OCI-LY7 (cell line): ENCODE measurements at regions not wholly inside any gene's neighbourhood (a gene's known extent, or its start where the extent isn't known, plus 50 kb on each side); places are given as distances from the start of the nearest gene placed in this dataset.

Experiments used
- BruUV-seq: library from RNA; stranded (reverse); fragments of 400-500 nt; replicated peaks from 2 replicates; lab custom pipeline; 2021; lab: Mats Ljungman, UMichigan
- CTCF ChIA-PET: fragments of 300-600 bp; sonication (Branson Sonifier 250); formaldehyde crosslinking; loops from one replicate; lab custom pipeline; 2022; ENCODE audit warnings: antibody characterized with exemption; ENCODE audit not compliant: unreplicated experiment; lab: Charles Lee
- POLR2A ChIA-PET: fragments of 300-600 bp; sonication (Branson Sonifier 250); formaldehyde crosslinking; loops from one replicate; lab custom pipeline; 2022; ENCODE audit warnings: antibody characterized with exemption; lab: Charles Lee
- DNase-seq: peaks from one replicate; pipeline ENCODE4 v3.0.0-alpha.2; 2015; ENCODE audit warnings: low spot score
- H2AFZ ChIP-seq: fragments of 200-600 bp; sonication (generic), shearing (Covaris generic); 2 replicates; pipeline ENCODE4 v1.6.1; 2014; ENCODE audit warnings: mild to moderate bottlenecking, antibody characterized with exemption, low read length, moderate library complexity
- H3K27ac ChIP-seq: fragments of 200-600 bp; sonication (generic); 2 replicates; pipeline ENCODE4 v1.5.1; 2014; ENCODE audit warnings: mixed run types, low read depth, mild to moderate bottlenecking, moderate library complexity, low read length, inconsistent platforms; ENCODE audit not compliant: poor library complexity, severe bottlenecking
- H3K36me3 ChIP-seq: fragments of 200-600 bp; sonication (generic); 2 replicates; pipeline ENCODE4 v1.6.1; 2014; ENCODE audit warnings: mild to moderate bottlenecking, antibody characterized with exemption, low read length, moderate library complexity, mixed read lengths; ENCODE audit not compliant: insufficient read depth
- H3K4me1 ChIP-seq: fragments of 200-600 bp; sonication (generic); 2 replicates; pipeline ENCODE4 v1.5.1; 2014; ENCODE audit warnings: mild to moderate bottlenecking, low read length; ENCODE audit not compliant: insufficient read depth, poor library complexity, severe bottlenecking
- H3K4me2 ChIP-seq: fragments of 200-600 bp; sonication (generic); 2 replicates; pipeline ENCODE4 v1.6.1; 2014; ENCODE audit warnings: mild to moderate bottlenecking, low read length
- H3K4me3 ChIP-seq: fragments of 200-600 bp; sonication (generic); 2 replicates; pipeline ENCODE4 v1.5.1; 2014; ENCODE audit warnings: mild to moderate bottlenecking, low read depth, low read length; ENCODE audit not compliant: poor library complexity, severe bottlenecking
- H3K79me2 ChIP-seq: fragments of 200-600 bp; sonication (generic); 2 replicates; pipeline ENCODE4 v1.6.1; 2016; ENCODE audit warnings: low read depth, mild to moderate bottlenecking, low read length, moderate library complexity, mixed read lengths; ENCODE audit not compliant: insufficient read depth
- H3K9me2 ChIP-seq: fragments of 200-600 bp; sonication (generic); 2 replicates; pipeline ENCODE4 v1.6.1; 2016; ENCODE audit warnings: mild to moderate bottlenecking, low read length, mixed read lengths; ENCODE audit not compliant: insufficient read depth
- H3K9me3 ChIP-seq: fragments of 200-600 bp; sonication (generic); 2 replicates; pipeline ENCODE4 v1.6.1; 2014; ENCODE audit warnings: mild to moderate bottlenecking, mixed run types, low read length, mixed read lengths
- H4K20me1 ChIP-seq: fragments of 200-600 bp; sonication (generic); 2 replicates; pipeline ENCODE4 v1.6.1; 2014; ENCODE audit warnings: mild to moderate bottlenecking, antibody characterized with exemption, low read length, moderate library complexity, mixed read lengths; ENCODE audit not compliant: insufficient read depth
- EZH2phosphoT487 ChIP-seq: fragments of 200-600 bp; sonication (generic); IDR thresholded peaks from 2 replicates; pipeline ENCODE4 v1.6.1; 2018; ENCODE audit warnings: low read depth, borderline replicate concordance, mild to moderate bottlenecking, mixed run types, antibody characterized with exemption, low read length, moderate library complexity, mixed read lengths
- intact Hi-C: fragments of 100-400 bp; cut with micrococcal nuclease; formaldehyde crosslinking; loops from one replicate; pipeline ENCODE4 v1.10.0; 2022; ENCODE audit not compliant: unreplicated experiment
- TF ChIP-seq, protein P1 (sequence below): fragments of 200-600 bp; sonication (generic); conservative IDR thresholded peaks from 2 replicates; pipeline ENCODE4 v1.5.1; 2014; ENCODE audit warnings: mild to moderate bottlenecking, antibody characterized with exemption, low read length, moderate library complexity, mixed read lengths

DNA sequence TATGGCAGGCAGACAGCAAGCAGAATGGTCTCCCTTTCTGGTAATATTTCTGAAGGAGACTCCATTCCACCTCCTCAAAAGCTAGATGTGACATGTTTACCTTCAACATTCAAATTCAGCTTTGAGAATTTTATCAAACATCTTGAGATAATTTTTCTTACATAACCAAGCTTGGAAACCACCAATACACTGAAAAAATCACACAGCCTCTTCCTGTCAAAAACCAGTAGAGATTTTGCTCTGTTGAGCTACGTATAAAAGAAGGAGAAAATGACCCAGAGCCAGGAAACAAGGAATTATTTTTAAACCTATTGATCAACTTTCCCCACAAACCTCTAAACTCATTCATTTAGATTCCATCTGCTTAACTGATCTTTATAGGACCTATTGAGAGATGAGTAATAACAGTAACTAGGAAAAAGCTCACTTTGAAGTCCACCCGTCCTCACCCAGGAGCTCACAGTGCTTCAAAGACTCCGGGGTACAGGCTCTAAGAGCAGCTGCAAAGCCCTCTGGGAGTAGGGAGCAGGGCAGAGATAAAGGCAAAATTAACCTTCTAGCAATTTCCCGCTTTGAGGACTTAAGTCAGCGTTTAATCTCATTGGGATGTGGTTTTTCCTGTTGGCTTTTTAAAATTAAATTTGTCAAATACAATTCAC, 318.2 kb upstream of the RASGEF1B start:
- Histone ChIP-seq H3K4me2 (no peak overlapping the region), H3K27ac (no peak overlapping the region), H2AFZ (no peak overlapping the region), H3K4me3 (no peak overlapping the region), H3K79me2 (no peaks in the 10 kb centered on the region), H3K36me3 (no peaks in the 10 kb centered on the region), H3K4me1 (no peaks in the 10 kb centered on the region), H3K9me2 (no peaks in the 10 kb centered on the region), H4K20me1 (no peaks in the 10 kb centered on the region), H3K9me3 (no peaks in the 10 kb centered on the region)
- DNase-seq = no peak
- TF ChIP-seq EZH2phosphoT487 = no peak
- TF ChIP-seq, protein P1, sequence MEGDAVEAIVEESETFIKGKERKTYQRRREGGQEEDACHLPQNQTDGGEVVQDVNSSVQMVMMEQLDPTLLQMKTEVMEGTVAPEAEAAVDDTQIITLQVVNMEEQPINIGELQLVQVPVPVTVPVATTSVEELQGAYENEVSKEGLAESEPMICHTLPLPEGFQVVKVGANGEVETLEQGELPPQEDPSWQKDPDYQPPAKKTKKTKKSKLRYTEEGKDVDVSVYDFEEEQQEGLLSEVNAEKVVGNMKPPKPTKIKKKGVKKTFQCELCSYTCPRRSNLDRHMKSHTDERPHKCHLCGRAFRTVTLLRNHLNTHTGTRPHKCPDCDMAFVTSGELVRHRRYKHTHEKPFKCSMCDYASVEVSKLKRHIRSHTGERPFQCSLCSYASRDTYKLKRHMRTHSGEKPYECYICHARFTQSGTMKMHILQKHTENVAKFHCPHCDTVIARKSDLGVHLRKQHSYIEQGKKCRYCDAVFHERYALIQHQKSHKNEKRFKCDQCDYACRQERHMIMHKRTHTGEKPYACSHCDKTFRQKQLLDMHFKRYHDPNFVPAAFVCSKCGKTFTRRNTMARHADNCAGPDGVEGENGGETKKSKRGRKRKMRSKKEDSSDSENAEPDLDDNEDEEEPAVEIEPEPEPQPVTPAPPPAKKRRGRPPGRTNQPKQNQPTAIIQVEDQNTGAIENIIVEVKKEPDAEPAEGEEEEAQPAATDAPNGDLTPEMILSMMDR = no peak
- ChIA-PET POLR2A (interaction anchor here (0.6 to 1.3 kb wide), 7 partner anchors 9 to 1505 kb away, joined by 3 to 5 read pairs (median 3); partner anchors contain the start of gene RASGEF1B), CTCF (no interaction called here)
- intact Hi-C loops = no loop called here
- no TSS peak for BruUV-seq

DNA sequence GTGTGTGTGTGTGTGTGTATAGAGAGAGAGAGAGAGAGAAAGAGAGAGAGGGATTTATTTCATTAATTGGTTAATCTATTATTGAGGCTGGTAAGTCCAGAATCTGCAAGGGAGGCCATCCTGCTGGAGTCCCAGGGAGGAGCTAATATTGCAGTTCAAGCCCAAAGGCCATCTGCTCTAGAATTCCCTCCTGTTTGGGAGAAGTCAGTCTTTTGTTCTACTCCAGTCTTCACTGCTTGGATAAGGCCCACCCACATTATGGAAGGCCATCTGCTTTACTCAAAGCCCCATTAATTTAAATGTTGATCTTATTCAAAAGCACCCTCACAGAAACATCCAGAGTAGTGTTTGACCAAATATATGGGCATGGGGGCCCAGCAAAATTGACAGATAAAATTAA, 317.5 kb upstream of the RASGEF1B start:
- Histone ChIP-seq H3K9me2 (no peaks in the 10 kb centered on the region), H3K27ac (no peak overlapping the region), H3K4me2 (no peak overlapping the region), H3K4me1 (no peaks in the 10 kb centered on the region), H2AFZ (no peak overlapping the region), H4K20me1 (no peaks in the 10 kb centered on the region), H3K4me3 (no peak overlapping the region), H3K36me3 (no peaks in the 10 kb centered on the region), H3K9me3 (no peaks in the 10 kb centered on the region), H3K79me2 (no peaks in the 10 kb centered on the region)
- CTCF ChIA-PET = no interaction called here
- BruUV-seq = no TSS peak
- TF ChIP-seq, protein P1 = no peak
- TF ChIP-seq EZH2phosphoT487 = no peak
- intact Hi-C loops = no loop called here
- no peak for DNase-seq
- POLR2A ChIA-PET = interaction anchor here (0.7 to 0.8 kb wide), 3 partner anchors 12 to 292 kb away, joined by 3 read pairs; no protein-coding TSS in a partner anchor

DNA sequence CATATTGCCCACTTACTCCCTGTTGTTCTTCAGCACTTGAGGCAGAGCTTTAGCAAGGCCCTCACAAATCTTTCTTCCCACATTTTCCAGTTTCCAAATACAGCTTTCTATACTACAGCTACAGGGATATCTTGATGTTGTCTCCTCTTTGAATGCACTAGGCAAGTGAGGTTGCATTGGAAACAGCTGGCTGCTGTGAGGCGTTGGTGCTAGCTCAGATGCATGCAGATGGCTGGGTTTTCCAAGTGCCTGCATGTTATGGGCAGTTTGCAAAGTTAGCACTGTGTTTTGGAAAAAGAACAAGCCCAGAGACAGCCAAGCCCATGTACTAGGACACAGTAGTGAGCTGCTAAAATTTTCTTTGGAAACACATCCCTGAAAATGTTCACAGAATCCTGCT, 315.1 kb upstream of the RASGEF1B start:
- no peak overlapping the region for H3K4me2 ChIP-seq
- no peak for DNase-seq
- CTCF ChIA-PET = no interaction called here
- H3K4me3 ChIP-seq = no peak overlapping the region
- no peak for TF ChIP-seq EZH2phosphoT487
- TF ChIP-seq, protein P1 = no peak
- H2AFZ ChIP-seq = peak overlapping the region; percentile 64; the same call in 1 of the 2 replicates
- H3K36me3 ChIP-seq = no peaks in the 10 kb centered on the region
- intact Hi-C loops = no loop called here
- H3K27ac ChIP-seq = no peak overlapping the region
- H3K9me3 ChIP-seq = no peaks in the 10 kb centered on the region
- no TSS peak for BruUV-seq
- no peaks in the 10 kb centered on the region for H3K9me2 ChIP-seq
- no peaks in the 10 kb centered on the region for H4K20me1 ChIP-seq
- POLR2A ChIA-PET = interaction anchor here (0.9 to 1.5 kb wide), 3 partner anchors 18 to 317 kb away, joined by 3 to 6 read pairs (median 3); no protein-coding TSS in a partner anchor
- no peaks in the 10 kb centered on the region for H3K79me2 ChIP-seq
- no peaks in the 10 kb centered on the region for H3K4me1 ChIP-seq
